ENCODE measurements at regions not wholly inside any gene's neighbourhood (a gene's known extent, or its start where the extent isn't known, plus 50 kb on each side); places are given as distances from the start of the nearest gene placed in this dataset.

DNA sequence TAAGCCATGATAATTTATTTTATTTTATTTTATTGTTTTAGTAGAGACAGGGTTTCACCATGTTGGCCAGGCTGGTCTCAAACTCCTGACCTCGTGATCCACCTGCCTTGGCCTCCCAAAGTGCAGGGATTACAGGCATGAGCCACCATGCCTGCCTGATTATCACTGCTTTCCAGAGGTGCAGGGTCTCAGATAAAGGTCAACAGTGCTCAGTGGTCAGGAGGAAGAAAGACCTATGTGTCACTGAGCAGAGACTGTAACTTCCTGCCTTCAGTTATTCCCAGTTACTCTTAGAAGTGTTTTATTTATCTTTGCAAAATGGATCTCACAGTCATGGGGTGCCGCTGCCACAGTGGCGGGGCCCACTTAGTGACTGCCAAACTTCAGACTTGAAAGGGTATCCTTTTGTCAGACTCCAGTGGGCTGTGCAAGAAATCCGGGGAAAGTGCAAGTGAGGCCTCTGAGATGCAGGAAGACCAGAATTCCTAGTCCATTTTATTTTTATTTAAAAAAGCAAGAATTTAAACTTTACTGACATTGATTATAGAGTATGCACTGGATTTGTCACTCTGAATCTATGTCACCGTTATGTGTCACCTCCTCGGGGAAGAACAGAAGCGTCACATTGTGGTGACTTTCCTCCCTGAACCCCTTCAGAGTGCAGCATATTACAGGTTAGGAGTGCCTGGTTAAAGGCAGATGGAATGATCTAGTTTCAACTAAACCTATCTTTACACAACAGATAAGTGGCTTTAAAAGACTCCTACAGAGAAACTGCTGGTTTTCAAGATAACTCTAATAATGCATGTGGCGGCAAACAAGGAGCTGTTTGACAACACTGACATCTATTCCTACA lies 59.1 kb upstream of the BICD1 start:
- DNase-seq, result no peak

DNA sequence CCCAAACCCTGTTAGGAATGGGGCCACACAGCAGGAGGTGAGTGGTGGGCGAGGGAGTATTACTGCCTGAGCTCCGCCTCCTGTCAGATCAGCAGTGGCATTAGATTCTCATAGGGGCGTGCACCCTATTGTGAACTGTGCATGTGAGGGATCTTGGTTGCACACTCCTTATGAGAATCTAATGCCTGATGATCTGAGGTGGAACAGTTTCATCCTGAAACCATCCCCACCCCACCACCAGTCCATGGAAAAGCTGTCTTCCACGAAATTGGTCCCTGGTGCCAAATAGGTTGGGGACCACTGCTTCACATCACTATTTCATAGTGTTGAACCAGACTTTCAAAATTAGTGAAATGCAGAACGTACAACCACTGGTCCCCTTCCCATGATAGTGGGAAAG lies 57.9 kb upstream of the BICD1 start:
- DNase-seq, result no peak

DNA sequence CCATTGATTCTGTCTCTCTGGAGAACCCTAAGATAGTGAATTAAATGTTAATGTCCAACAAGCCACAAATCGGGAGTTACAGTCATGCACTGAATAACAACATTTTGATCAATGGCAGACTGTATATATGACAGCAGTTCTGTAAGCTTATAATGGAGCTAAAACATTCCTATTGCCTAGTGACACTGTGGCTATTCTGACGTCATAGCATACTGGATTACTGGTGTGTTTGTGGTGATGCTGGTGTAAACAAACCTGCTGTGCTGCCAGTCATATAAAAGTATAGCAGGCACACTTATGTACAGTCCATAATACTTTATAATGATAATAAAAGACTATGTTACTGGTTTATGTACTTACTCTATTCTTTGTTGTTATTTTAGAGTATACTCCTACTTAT lies 56.7 kb upstream of the BICD1 start:
- peak; percentile 25 for DNase-seq

DNA sequence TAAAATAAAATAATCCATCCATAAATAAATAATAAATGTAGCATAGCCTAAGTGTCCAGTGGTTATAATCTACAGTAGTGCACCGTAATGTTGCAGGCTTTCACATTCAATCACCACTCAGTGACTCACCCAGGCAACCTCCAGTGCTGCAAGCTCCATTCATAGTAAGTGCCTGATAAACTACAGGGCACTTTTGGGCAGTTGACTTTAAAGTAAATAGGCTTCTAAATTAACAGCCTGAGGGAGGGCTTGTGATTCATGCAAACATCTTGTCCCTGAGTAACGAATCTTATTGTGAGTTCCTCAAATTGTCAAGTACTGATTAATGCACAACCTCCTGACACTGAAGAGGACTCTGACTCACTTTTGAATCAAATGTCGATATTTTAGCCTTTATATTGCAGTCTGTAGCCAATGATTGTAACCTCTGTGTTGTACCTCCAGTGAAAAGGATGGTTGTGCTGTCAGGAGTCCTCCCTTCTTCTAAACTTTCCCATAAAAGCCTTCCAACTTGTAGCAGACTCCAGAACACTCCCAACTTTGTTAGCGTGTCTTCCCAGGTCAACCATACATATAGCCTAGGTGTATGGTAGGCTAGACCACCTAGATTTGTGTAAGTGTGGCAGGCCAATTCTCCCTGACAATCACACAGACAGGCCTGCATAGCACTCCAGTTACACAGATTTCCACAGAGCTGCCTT lies 55.0 kb upstream of the BICD1 start:
- peak; percentile 98 for DNase-seq

DNA sequence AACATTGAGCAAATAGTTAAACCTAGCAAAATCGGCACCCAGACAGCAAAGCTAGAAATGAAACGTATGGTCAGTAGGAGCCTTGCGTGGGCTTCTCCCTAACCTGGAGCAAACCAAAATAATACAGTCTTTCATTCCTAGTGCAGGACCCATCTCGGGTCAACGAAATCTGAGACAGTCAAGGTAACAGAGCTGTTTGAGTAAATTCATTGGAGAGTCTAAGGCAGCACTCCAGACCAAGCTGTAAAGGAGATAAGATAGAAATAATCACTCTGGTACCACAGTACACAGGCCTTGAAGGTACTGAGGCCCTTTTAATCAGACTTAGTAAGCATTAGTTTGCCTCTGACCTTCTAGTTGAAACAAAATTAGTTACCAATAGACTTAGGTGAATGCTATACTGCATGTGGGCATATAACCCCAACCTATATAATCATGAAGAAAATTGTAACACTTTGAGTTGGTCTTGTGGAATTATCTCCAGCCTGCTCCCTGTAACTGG lies 54.4 kb upstream of the BICD1 start:
- DNase-seq, result no peak

DNA sequence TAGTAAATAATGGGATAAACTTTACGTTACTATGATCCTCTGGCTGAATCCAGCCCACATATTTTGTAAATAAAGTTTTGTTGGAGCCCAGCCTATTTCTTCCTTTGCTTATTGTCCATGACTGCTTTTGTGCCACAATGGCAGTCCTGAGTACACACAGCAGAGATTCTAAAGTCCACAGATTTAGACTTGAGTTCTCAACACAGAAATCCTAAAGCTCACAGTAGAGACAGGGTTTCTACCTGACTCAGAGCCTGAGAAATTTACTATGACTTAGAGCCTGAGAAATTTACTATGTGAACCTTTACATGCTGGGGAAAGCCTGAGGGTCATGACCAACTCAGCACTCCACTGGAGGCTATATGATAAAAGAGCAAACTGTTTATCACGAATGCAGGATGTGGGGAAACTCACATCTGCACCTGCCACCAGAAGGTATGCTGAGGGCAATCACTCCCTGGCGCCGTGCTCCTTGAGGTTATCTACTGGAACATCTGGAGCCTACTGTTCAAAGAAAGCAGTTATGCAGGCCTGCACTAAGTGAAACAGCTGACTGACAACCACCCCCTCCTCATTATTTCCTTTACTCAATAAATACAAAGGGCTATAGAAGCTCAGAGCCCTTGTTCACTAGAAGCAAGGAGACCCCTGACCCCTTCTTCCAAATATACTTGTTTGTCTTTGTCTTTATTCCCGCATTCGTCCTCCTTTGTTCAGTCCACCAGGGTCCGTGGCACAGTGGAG lies 52.6 kb upstream of the BICD1 start:
- no peak for DNase-seq

Measured in HCEC 1CT (cell line).